EL (cell line): ENCODE measurements at regions not wholly inside any gene's neighbourhood (a gene's known extent, or its start where the extent isn't known, plus 50 kb on each side); places are given as distances from the start of the nearest gene placed in this dataset.

ENCODE experiments used
- DNase-seq: peaks from one replicate; pipeline ENCODE4 v3.0.0-alpha.2; 2016

GRCh38 chr12:107894589-107894988 lies 120.1 kb downstream of the ASCL4 start:
- DNase-seq: peak; percentile 20

GRCh38 chr12:107895966-107896365 lies 121.5 kb downstream of the ASCL4 start:
- no peak for DNase-seq

- DNase-seq: no peak
These were observed 126.1 kb downstream of the ASCL4 start for GRCh38 chr12:107900588-107900987.

- peak; percentile 8 for DNase-seq
These were observed 129.0 kb downstream of the ASCL4 start for GRCh38 chr12:107903341-107904061.

GRCh38 chr12:107906707-107907106 lies 132.2 kb downstream of the ASCL4 start:
- DNase-seq: no peak

- DNase-seq: peak; percentile 30
These were observed 138.0 kb downstream of the ASCL4 start for GRCh38 chr12:107912421-107913004.

GRCh38 chr12:107914460-107914977 lies 140.0 kb downstream of the ASCL4 start:
- DNase-seq: no peak

GRCh38 chr12:107917912-107918800 lies 143.7 kb downstream of the ASCL4 start:
- peak; percentile 8 for DNase-seq

- DNase-seq: no peak
These were observed 146.6 kb downstream of the ASCL4 start for GRCh38 chr12:107921062-107921461.

- no peak for DNase-seq
These were observed 150.6 kb downstream of the ASCL4 start for GRCh38 chr12:107925125-107925524.

GRCh38 chr12:107929436-107929835 lies 154.9 kb downstream of the ASCL4 start:
- DNase-seq: peak; percentile 21

GRCh38 chr12:107931761-107932160 lies 157.3 kb downstream of the ASCL4 start:
- no peak for DNase-seq

- no peak for DNase-seq
These were observed 163.9 kb downstream of the ASCL4 start for GRCh38 chr12:107938446-107938845.

GRCh38 chr12:107948391-107948945 lies 174.0 kb downstream of the ASCL4 start:
- no peak for DNase-seq

GRCh38 chr12:107951024-107951423 lies 176.5 kb downstream of the ASCL4 start:
- no peak for DNase-seq

- DNase-seq: no peak
These were observed 173.0 kb upstream of the WSCD2 start for GRCh38 chr12:107955966-107956643.

GRCh38 chr12:107957459-107957858 lies 171.6 kb upstream of the WSCD2 start:
- DNase-seq: no peak

- no peak for DNase-seq
These were observed 165.5 kb upstream of the WSCD2 start for GRCh38 chr12:107963635-107964034.

GRCh38 chr12:107967170-107967569 lies 161.9 kb upstream of the WSCD2 start:
- DNase-seq: peak; percentile 8

GRCh38 chr12:107973950-107974349 lies 155.1 kb upstream of the WSCD2 start:
- no peak for DNase-seq

- no peak for DNase-seq
These were observed 152.8 kb upstream of the WSCD2 start for GRCh38 chr12:107976331-107976730.

GRCh38 chr12:107978201-107978600 lies 150.9 kb upstream of the WSCD2 start:
- DNase-seq: no peak

- no peak for DNase-seq
These were observed 150.4 kb upstream of the WSCD2 start for GRCh38 chr12:107978641-107979040.
